Neutrophil (primary cell): ENCODE measurements at regions not wholly inside any gene's neighbourhood (a gene's known extent, or its start where the extent isn't known, plus 50 kb on each side); places are given as distances from the start of the nearest gene placed in this dataset.

ENCODE experiments used
- H3K27ac ChIP-seq: fragments of 200-600 bp; sonication (generic); 2 replicates; pipeline ENCODE4 v1.5.1; 2016; ENCODE audit warnings: mild to moderate bottlenecking, moderate library complexity
- H3K27me3 ChIP-seq: fragments of 200-600 bp; sonication (generic); 2 replicates; pipeline ENCODE4 v1.6.0; 2016; ENCODE audit warnings: mild to moderate bottlenecking
- H3K36me3 ChIP-seq: fragments of 200-600 bp; sonication (generic); 2 replicates; pipeline ENCODE4 v1.5.1; 2017
- H3K4me1 ChIP-seq, 2 experiments: fragments of 200-600 bp in 1 of 2; sonication (generic) in 1 of 2; 1 replicate in 1 of 2; 2 replicates in 1 of 2; pipeline versions ENCODE4 v1.5.1 to v1.6.1; 2013 to 2016; ENCODE audit warnings: low read depth in 1 of 2, low read length in 1 of 2, mild to moderate bottlenecking in 1 of 2, moderate library complexity in 1 of 2; ENCODE audit not compliant: control insufficient read depth in 1 of 2, insufficient read depth in 1 of 2
- H3K4me3 ChIP-seq, 2 experiments: fragments of 200-600 bp in 1 of 2; sonication (generic) in 1 of 2; 1 replicate in 1 of 2; 2 replicates in 1 of 2; pipeline ENCODE4 v1.5.1; 2013 to 2016; ENCODE audit warnings: low read depth in 1 of 2, low read length in 1 of 2, mild to moderate bottlenecking in 1 of 2, moderate library complexity in 1 of 2
- H3K9me3 ChIP-seq: fragments of 200-600 bp; sonication (generic); 2 replicates; pipeline ENCODE4 v1.5.1; 2016
- TF ChIP-seq, protein P1 (sequence below): fragments of 200-600 bp; sonication (generic); IDR thresholded peaks from 2 replicates; pipeline ENCODE4 v1.5.1; 2016; ENCODE audit warnings: antibody characterized with exemption

DNA sequence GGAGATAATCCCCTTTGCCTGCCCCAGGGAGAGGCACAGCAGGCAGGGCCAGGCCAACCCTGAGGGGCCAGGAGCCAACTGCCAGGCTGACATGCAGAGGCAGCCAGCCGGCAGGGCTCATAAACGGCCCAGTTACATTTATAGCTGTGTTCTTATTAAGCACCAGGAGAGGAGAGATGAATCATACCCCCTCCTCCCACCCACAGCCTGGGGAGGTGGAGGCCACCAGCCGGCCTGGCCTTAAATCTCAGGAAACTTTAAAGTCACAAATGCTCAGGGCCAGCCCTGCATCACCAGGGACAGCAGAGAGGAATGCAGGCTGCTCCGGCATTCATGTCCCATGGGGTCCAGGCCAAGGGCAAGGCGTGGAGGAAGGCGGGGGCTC, 177.2 kb downstream of the TMEM132E start:
- Histone ChIP-seq H3K27ac (no peak overlapping the region), H3K4me3 (no peak overlapping the region), H3K27me3 (peaks cover 40% of the 10 kb centered on the region), H3K36me3 (no peaks in the 10 kb centered on the region), H3K9me3 (no peaks in the 10 kb centered on the region), H3K4me1 (no peaks in the 10 kb centered on the region)
- TF ChIP-seq, protein P1, sequence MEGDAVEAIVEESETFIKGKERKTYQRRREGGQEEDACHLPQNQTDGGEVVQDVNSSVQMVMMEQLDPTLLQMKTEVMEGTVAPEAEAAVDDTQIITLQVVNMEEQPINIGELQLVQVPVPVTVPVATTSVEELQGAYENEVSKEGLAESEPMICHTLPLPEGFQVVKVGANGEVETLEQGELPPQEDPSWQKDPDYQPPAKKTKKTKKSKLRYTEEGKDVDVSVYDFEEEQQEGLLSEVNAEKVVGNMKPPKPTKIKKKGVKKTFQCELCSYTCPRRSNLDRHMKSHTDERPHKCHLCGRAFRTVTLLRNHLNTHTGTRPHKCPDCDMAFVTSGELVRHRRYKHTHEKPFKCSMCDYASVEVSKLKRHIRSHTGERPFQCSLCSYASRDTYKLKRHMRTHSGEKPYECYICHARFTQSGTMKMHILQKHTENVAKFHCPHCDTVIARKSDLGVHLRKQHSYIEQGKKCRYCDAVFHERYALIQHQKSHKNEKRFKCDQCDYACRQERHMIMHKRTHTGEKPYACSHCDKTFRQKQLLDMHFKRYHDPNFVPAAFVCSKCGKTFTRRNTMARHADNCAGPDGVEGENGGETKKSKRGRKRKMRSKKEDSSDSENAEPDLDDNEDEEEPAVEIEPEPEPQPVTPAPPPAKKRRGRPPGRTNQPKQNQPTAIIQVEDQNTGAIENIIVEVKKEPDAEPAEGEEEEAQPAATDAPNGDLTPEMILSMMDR, result no peak

DNA sequence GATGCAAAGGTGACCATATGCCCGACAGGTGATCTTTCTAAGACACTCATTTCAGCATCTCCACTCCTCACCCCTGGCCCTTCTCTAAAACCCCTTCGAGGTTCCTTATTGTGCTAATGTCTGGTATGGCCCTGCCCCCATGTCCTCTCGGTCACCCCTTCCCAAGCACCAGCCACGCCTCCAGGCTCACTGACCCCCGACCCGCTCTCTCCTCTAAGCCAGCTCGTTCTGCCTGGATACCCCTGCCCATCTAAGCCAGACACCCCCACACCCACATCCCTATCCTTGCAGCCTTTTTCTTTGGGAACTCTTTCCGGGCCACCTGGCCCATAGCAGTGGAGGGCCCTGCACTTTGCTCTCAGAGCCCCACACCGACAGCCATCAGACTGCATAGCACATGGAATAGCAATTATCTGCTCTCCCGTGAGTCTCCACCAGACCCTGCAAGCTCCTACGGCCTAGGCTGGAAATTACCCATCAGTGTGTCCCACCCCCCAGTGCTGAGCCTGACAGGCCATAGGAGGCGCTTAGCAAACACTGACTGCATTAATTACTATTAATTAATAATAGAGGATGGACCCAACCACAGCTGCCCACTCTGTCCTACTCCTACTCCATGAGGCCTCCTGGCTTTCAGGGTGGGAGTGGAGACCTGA, 176.7 kb downstream of the TMEM132E start:
- Histone ChIP-seq H3K4me3 (no peak overlapping the region), H3K4me1 (no peaks in the 10 kb centered on the region), H3K36me3 (no peaks in the 10 kb centered on the region), H3K27me3 (peaks cover 40% of the 10 kb centered on the region), H3K27ac (no peak overlapping the region), H3K9me3 (no peaks in the 10 kb centered on the region)
- TF ChIP-seq, protein P1, result no peak

DNA sequence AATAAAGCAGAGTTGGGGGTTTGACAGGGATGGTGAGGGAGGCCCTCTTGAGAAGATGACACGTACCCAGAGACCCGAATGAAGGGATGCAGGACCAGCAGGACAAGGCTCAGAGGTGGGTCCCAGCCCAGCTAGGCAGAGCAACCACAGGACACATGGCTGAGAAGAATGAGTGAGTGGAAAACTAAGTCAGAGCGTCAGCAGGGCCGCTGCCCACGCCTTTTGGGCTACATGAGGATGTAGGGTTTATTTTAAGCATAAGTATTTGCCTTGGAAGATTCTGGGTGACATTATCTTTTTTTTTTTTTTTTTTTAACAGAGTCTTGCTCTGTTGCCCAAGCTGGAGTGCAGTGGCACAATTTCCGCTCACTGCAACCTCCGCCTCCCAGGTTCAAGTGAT, 176.0 kb downstream of the TMEM132E start:
- Histone ChIP-seq H3K9me3 (no peaks in the 10 kb centered on the region), H3K36me3 (no peaks in the 10 kb centered on the region), H3K4me1 (no peaks in the 10 kb centered on the region), H3K27ac (no peak overlapping the region), H3K27me3 (peaks cover 45% of the 10 kb centered on the region), H3K4me3 (no peak overlapping the region)
- TF ChIP-seq, protein P1, result no peak

DNA sequence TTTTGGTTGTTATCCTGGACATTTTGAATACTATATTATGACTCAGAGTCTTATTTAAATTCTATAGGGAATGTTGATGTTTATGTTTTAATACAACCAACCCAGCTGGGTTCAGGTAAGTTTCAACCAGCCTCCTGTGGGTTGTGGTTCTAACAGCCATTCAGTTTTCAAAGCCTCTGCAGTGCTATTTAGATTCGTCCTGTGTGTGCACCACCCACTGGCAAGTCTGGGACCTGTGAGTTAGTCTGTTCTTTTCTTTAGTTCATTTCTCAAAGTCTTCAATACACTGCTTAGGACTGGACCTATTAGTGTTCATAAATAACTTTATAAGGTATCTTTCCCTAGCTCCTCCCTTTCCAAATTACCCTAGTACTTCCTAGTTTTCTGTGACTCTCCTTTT, 170.6 kb downstream of the TMEM132E start:
- TF ChIP-seq, protein P1, result no peak
- H3K4me3 ChIP-seq, result no peak overlapping the region

DNA sequence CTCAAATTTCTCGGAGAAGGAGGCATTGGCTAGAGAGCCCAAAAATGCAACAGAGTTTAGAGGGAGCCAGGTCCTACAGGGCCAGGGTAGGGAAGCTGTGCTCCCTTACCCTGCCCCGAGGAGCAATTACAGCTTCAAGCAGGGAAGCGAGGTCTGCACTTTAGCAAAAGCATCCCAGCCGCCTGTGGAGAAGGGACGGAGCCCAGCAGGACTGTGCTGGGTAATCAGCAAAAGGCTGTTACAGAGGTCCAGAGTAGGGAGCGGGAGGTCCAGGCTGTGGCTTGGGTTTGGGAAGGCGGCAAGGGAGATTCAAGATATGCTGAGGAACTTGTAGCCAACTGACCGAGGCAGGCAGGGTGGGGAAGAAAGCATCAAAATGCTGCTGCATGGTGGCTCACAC, 162.6 kb downstream of the TMEM132E start:
- Histone ChIP-seq H3K27me3 (peaks cover 53% of the 10 kb centered on the region), H3K36me3 (no peaks in the 10 kb centered on the region), H3K4me3 (no peak overlapping the region), H3K27ac (no peak overlapping the region), H3K4me1 (no peaks in the 10 kb centered on the region), H3K9me3 (no peaks in the 10 kb centered on the region)
- TF ChIP-seq, protein P1, result no peak

More for the DNA sequence above, 170.6 kb downstream of the TMEM132E start:
- no peaks in the 10 kb centered on the region for H3K4me1 ChIP-seq
- peaks cover 48% of the 10 kb centered on the region for H3K27me3 ChIP-seq
- no peaks in the 10 kb centered on the region for H3K36me3 ChIP-seq
- H3K9me3 ChIP-seq, result no peaks in the 10 kb centered on the region
- H3K27ac ChIP-seq, result no peak overlapping the region
